ENCODE measurements at regions not wholly inside any gene's neighbourhood (a gene's known extent, or its start where the extent isn't known, plus 50 kb on each side); places are given as distances from the start of the nearest gene placed in this dataset.

- TF ChIP-seq CTCF (IDR thresholded peaks at IDR 0.05) (no peak), POLR2A (IDR thresholded peaks at IDR 0.05) (no peak), EP300 (IDR thresholded peaks at IDR 0.05) (no peak)
These were observed 91.6 kb downstream of the CMC2 start for GRCh38 chr16:80915079-80915450.

All from tibial nerve (tissue), 4 donors.